GM12864 (cell line): ENCODE measurements at regions not wholly inside any gene's neighbourhood (a gene's known extent, or its start where the extent isn't known, plus 50 kb on each side); places are given as distances from the start of the nearest gene placed in this dataset.

ENCODE experiments used
- DNase-seq: peaks from one replicate; pipeline ENCODE4 v3.0.0-alpha.2; 2011; ENCODE audit warnings: low read depth
- H3K4me3 ChIP-seq: 2 replicates; pipeline ENCODE4 v1.5.1; 2011; ENCODE audit warnings: mild to moderate bottlenecking, low read depth, low read length, control low read depth
- TF ChIP-seq, protein P1 (sequence below): IDR thresholded peaks from 2 replicates; pipeline ENCODE4 v1.5.1; 2011; ENCODE audit warnings: low read depth, mild to moderate bottlenecking, moderate library complexity, low read length, control low read depth, inconsistent platforms; ENCODE audit errors: missing control alignments

DNA sequence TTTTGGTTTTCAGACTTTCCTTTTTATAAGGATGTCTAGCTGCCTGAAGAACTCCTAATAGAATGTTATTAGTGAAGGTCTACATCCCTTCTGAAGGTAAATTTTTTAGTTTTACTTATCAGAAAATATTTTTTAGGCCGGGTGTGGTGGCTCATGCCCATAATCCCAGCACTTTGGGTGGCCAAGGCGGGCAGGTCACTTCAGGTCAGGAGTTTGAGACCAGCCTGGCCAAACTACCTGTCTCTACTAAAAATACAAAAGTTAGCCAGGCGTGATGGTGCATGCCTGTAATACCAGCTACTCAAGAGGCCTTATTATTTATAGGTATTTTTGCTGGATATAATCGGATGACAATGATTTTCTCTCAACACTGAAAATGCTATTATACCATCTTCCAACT, 181.9 kb upstream of the KCNK2 start:
- no peak for DNase-seq
- H3K4me3 ChIP-seq: no peak overlapping the region
- TF ChIP-seq, protein P1, sequence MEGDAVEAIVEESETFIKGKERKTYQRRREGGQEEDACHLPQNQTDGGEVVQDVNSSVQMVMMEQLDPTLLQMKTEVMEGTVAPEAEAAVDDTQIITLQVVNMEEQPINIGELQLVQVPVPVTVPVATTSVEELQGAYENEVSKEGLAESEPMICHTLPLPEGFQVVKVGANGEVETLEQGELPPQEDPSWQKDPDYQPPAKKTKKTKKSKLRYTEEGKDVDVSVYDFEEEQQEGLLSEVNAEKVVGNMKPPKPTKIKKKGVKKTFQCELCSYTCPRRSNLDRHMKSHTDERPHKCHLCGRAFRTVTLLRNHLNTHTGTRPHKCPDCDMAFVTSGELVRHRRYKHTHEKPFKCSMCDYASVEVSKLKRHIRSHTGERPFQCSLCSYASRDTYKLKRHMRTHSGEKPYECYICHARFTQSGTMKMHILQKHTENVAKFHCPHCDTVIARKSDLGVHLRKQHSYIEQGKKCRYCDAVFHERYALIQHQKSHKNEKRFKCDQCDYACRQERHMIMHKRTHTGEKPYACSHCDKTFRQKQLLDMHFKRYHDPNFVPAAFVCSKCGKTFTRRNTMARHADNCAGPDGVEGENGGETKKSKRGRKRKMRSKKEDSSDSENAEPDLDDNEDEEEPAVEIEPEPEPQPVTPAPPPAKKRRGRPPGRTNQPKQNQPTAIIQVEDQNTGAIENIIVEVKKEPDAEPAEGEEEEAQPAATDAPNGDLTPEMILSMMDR: no peak

DNA sequence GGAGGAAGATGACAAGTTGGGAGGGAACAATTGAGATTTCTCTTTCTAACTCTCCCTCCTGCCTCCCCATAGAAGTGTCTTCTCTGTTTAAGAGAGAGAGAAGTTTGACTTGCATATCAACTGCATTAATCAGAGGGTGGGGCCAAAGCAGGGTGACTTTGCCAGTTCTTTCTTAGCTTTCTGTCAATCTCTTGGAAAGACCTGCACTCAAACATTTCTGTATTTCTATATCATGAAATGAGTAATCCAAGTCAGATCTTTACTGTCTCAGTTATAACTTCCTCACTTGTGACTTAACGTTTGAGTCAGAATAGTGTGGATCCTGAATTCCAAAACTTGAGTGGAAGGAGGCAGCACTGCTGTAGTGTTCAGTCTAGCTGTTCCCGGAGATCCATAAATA, 180.8 kb upstream of the KCNK2 start:
- no peak for DNase-seq
- no peak overlapping the region for H3K4me3 ChIP-seq
- TF ChIP-seq, protein P1: no peak

DNA sequence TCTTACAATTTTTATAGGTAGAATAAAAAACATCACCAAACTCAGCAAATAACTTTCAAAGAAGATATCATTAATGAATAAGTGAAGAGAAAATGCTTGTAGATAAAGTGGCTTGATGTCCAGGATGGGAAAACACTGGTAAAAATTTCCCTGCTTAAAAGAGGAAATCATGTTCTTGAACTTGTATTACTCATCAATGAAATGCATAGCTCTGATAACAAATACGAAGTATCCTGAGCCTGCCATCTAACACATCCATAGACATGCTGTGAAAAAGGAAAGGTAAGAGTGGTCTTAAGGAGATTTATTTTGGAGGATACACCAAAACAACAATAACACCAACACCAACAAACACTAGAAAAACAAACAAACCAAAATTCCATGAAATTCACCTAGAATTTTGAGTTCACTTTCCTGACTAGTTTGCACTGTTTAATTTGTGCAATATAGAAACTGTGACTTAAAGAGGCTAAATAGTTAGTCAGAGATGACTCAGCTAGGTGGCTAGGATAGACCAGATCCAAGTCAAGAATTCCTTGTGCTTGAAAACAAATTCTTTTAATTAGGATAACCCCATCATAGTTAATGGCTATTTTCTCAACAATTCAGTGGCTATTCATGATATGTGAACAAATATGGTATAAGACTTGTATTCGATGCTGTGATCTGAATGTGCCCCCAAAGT, 179.8 kb upstream of the KCNK2 start:
- no peak for DNase-seq
- H3K4me3 ChIP-seq: no peak overlapping the region
- TF ChIP-seq, protein P1: no peak

DNA sequence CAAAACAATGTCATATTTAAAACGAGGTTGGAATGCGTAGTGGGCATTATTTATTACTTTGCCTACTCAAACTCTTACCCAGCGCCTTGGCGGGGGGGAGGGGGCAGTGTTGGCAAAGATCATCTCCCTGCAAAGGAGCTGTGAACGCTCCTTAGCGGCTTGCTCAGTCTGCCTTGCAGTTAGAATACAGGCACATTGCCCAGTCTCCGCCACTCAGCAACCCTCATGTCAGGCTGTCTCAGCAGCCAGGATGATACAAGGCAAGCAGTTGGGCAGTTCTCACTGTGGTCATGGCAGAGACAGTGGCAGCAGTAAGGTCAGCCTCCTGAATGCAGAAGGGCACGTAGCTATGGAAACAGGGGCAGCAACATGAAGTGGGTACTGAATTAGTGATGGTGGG, 170.4 kb upstream of the KCNK2 start:
- TF ChIP-seq, protein P1: no peak
- no peak overlapping the region for H3K4me3 ChIP-seq
- DNase-seq: no peak

DNA sequence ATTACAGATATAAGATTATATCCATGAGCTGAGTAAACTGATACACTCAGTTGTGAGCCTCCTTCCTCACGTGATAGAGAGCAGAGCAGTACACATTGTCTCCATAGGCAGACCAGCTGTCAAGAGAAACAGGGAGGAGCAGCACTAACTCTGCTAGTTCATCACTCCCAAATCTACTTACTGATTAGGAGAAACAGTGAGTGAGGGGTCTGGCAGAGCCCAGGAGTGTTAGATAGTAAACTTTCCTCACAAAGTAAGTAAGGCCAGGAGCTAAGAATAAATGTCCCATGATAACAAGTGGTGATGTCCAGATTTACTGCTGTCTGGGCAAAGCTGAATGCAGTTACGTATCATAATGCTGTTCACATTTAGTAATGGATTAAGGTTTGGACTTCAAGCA, 168.6 kb upstream of the KCNK2 start:
- DNase-seq: no peak
- TF ChIP-seq, protein P1: no peak

DNA sequence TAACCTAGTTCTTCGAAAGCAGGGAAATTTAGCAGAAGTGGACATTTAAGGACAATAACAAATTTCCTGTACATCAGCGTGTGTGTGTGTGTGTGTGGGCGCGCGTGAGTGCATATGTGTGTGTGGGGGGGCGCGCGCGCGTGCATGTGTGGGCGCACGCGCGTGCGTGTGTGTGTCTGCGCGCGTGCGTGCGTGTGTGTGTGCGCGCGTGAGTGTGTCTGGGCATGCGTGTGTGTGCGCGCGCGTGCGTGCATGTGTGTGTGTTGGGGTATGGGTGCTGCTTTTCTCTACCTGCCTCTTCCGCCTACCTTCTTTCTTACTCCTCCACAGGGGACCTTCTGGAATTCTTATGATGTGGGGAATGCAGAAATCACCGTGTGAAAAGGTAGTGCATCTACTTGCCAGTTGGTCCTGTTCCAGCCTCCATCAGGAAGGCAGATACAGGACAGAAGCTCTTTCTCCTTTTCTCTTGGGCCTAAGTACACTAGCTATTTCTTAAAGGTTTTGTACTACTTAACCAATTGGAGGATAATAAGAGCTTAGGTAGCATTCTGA, 165.4 kb upstream of the KCNK2 start:
- H3K4me3 ChIP-seq: no peak overlapping the region
- no peak for DNase-seq
- TF ChIP-seq, protein P1: no peak

More for the DNA sequence above, 168.6 kb upstream of the KCNK2 start:
- no peak overlapping the region for H3K4me3 ChIP-seq

DNA sequence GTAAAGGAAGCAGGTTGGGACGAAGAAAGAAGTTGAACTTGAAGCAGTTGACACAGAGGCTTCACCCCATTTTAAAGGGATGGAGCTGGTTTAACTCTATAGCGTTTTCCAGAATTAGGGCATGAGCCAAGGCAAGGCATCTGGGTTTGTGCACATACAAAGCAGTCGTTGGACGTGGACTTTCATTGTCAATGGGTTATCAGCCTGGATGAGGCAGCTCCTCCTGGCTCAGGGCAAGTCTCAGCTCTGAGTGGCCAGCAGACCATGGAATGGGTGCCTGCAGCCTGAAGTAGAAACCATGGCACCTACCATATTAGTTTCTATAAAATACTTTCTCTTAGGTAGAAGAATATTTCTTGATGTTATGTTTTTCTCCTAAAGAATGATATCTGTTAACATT, 163.8 kb upstream of the KCNK2 start:
- no peak overlapping the region for H3K4me3 ChIP-seq
- TF ChIP-seq, protein P1: no peak
- no peak for DNase-seq
